BJ (cell line): ENCODE measurements at regions not wholly inside any gene's neighbourhood (a gene's known extent, or its start where the extent isn't known, plus 50 kb on each side); places are given as distances from the start of the nearest gene placed in this dataset.

ENCODE experiments used
- CTCF ChIA-PET: fragments of 350-600 bp; formaldehyde crosslinking; extraction: SDS; loops from one replicate; lab custom pipeline; 2021; ENCODE audit warnings: antibody characterized with exemption, inconsistent platforms; lab: Yijun Ruan, JAX
- POLR2A ChIA-PET: fragments of 300-600 bp; sonication (Branson Sonifier 250); formaldehyde crosslinking; extraction: SDS; loops from one replicate; lab custom pipeline; 2021; ENCODE audit warnings: antibody characterized with exemption; lab: Charles Lee
- DNase-seq: peaks from one replicate; pipeline ENCODE4 v3.0.0-alpha.2; 2011; ENCODE audit warnings: low read depth
- H3K27me3 ChIP-seq: 2 replicates; pipeline ENCODE4 v1.6.0; 2011; ENCODE audit warnings: low read length; ENCODE audit not compliant: control insufficient read depth, insufficient read depth
- H3K36me3 ChIP-seq: 2 replicates; pipeline ENCODE4 v1.5.1; 2011; ENCODE audit warnings: low read length; ENCODE audit not compliant: control insufficient read depth, insufficient read depth
- H3K4me3 ChIP-seq: 2 replicates; pipeline ENCODE4 v1.5.1; 2011; ENCODE audit warnings: low read depth, mild to moderate bottlenecking, control low read depth, low read length
- CTCF ChIP-seq: IDR thresholded peaks from 2 replicates; pipeline ENCODE4 v1.5.1; 2011; ENCODE audit warnings: low read depth, mild to moderate bottlenecking, control low read depth, inconsistent platforms, low read length, moderate library complexity; ENCODE audit not compliant: insufficient read depth

GRCh38 chr16:73434621-73435020, 386.7 kb upstream of the ZFHX3 start:
- Histone ChIP-seq H3K27me3 (no peaks in the 10 kb centered on the region), H3K36me3 (no peaks in the 10 kb centered on the region), H3K4me3 (no peak overlapping the region)
- TF ChIP-seq CTCF = no peak
- POLR2A ChIA-PET = no interaction called here
- no peak for DNase-seq
- CTCF ChIA-PET = no interaction called here

GRCh38 chr16:73433731-73434307, 385.9 kb upstream of the ZFHX3 start:
- no peak overlapping the region for H3K4me3 ChIP-seq
- CTCF ChIA-PET = no interaction called here
- no peak for DNase-seq
- POLR2A ChIA-PET = no interaction called here
- no peaks in the 10 kb centered on the region for H3K27me3 ChIP-seq
- TF ChIP-seq CTCF = no peak
- H3K36me3 ChIP-seq = no peaks in the 10 kb centered on the region

DNA sequence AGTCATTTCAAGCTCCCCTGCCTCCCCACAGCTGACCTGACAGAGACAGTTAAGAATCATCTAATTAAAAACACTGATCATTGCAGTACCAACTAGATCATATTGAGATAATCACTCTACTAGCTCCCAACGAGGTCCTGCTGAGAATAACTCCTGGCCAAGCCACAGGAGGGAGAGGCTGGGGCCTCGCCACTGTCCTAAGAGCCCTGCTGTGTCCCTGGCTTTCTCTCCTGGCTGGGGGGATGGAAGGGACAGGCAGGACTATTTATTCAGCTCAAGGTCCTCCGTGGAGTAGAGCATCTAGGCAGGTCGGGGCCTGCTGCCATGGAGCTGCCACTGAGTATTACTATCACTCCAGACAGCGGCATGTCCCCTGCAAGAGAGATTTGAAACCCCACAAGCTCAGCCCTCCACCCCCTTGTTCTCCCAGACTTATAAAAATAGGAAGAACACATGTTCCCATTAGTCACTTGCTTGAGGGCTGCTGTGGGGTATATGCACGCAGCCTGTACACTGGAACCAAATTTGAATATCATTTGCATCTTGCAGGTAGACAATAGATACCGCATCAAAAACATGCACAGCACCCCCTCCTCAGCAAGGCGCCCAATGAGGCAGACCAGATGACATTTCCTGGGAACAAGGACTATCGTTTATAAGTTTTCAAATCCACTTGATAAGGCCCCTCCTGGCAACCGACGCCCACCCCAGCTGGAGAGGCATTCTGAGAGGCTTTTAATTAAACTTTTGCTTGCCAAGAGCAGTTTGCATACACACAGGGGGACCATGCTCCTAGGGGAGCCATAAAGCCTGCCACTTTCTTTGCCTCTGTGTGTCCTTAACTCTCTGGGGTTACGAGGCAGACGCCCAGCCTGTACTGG, 385.2 kb upstream of the ZFHX3 start:
- no peak overlapping the region for H3K4me3 ChIP-seq
- H3K27me3 ChIP-seq = no peaks in the 10 kb centered on the region
- no peak for DNase-seq
- ChIA-PET CTCF (no interaction called here), POLR2A (no interaction called here)
- H3K36me3 ChIP-seq = no peaks in the 10 kb centered on the region
- TF ChIP-seq CTCF = no peak

GRCh38 chr16:73430138-73430537, 382.2 kb upstream of the ZFHX3 start:
- ChIA-PET POLR2A (no interaction called here), CTCF (no interaction called here)
- no peak overlapping the region for H3K4me3 ChIP-seq
- TF ChIP-seq CTCF = no peak
- DNase-seq = no peak
- no peaks in the 10 kb centered on the region for H3K27me3 ChIP-seq
- H3K36me3 ChIP-seq = no peaks in the 10 kb centered on the region

DNA sequence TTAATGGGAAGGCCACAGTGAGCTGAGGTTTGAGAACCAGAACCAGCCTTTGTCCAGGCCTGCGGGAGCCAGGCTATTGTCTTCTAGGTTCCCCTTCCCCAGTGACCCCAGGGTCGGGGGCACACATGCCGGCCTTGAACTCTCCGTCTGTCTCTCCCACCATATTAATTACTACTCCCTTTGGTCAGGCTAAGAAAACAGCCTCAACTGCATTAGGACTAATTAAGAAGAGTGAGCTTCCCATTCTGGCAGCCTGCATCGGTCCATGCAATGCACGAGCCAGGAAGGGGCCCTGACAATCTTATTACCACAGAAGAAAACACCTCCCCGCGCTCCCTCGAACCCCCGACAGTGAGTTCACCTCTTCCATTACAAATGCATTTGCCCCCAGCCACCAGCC, 380.2 kb upstream of the ZFHX3 start:
- H3K36me3 ChIP-seq = no peaks in the 10 kb centered on the region
- POLR2A ChIA-PET = no interaction called here
- CTCF ChIA-PET = no interaction called here

More for the DNA sequence above, 380.2 kb upstream of the ZFHX3 start:
- no peak for DNase-seq
- Histone ChIP-seq H3K27me3 (no peaks in the 10 kb centered on the region), H3K4me3 (no peak overlapping the region)
- no peak for TF ChIP-seq CTCF
